Natural killer cell (primary cell): ENCODE measurements at regions not wholly inside any gene's neighbourhood (a gene's known extent, or its start where the extent isn't known, plus 50 kb on each side); places are given as distances from the start of the nearest gene placed in this dataset.

ENCODE experiments used
- ATAC-seq, 3 donors: fragments of 150-1000 bp in 2 of 3; fragments of 200-7000 bp in 1 of 3; cut with Tn5 transposase; 1 replicate in 1 of 3; 2 replicates in 2 of 3; pipeline ENCODE4 v1.10.0; 2021; ENCODE audit warnings: mild to moderate bottlenecking in 2 of 3, moderate library complexity in 2 of 3
- DNase-seq, 2 donors: peaks; one replicate each; pipeline versions ENCODE4 v3.0.0 to v3.0.0-alpha.2; 2013 to 2021; ENCODE audit warnings: mixed read lengths in 1 of 2
- H3K27ac ChIP-seq: one replicate; pipeline ENCODE4 v1.5.1; 2013; ENCODE audit warnings: mild to moderate bottlenecking, low read length
- H3K27me3 ChIP-seq: one replicate; pipeline ENCODE4 v1.6.1; 2013; ENCODE audit warnings: low read length; ENCODE audit not compliant: control insufficient read depth, insufficient read depth
- H3K36me3 ChIP-seq: one replicate; pipeline ENCODE4 v1.6.1; 2013; ENCODE audit warnings: low read length; ENCODE audit not compliant: control insufficient read depth, insufficient read depth
- H3K4me1 ChIP-seq: one replicate; pipeline ENCODE4 v1.6.1; 2013; ENCODE audit warnings: low read length; ENCODE audit not compliant: control insufficient read depth, insufficient read depth
- H3K4me3 ChIP-seq: one replicate; pipeline ENCODE4 v1.5.1; 2013; ENCODE audit warnings: low read length
- H3K9me3 ChIP-seq: one replicate; pipeline ENCODE4 v1.6.1; 2013; ENCODE audit warnings: low read length; ENCODE audit not compliant: control insufficient read depth, insufficient read depth
- H3K27ac Mint-ChIP-seq, 2 donors: one replicate each; pipeline ENCODE4 v1.8.0; 2022; ENCODE audit warnings: mild to moderate bottlenecking in 2 of 2, mixed read lengths in 2 of 2, moderate library complexity in 1 of 2
- H3K27me3 Mint-ChIP-seq, 2 donors: one replicate each; pipeline ENCODE4 v1.8.0; 2022; ENCODE audit warnings: low read depth in 2 of 2, mixed read lengths in 2 of 2
- H3K36me3 Mint-ChIP-seq: one replicate; pipeline ENCODE4 v1.8.0; 2022; ENCODE audit warnings: mixed read lengths
- H3K4me1 Mint-ChIP-seq, 2 donors: one replicate each; pipeline ENCODE4 v1.8.0; 2022; ENCODE audit warnings: mixed read lengths in 2 of 2
- H3K4me3 Mint-ChIP-seq: one replicate; pipeline ENCODE4 v1.8.0; 2022; ENCODE audit warnings: mild to moderate bottlenecking, moderate library complexity, mixed read lengths
- H3K9me3 Mint-ChIP-seq, 2 donors: one replicate each; pipeline ENCODE4 v1.8.0; 2022; ENCODE audit warnings: mixed read lengths in 2 of 2
- CTCF ChIP-seq: fragments of 200-600 bp; IDR thresholded peaks from one replicate; pipeline ENCODE4 v1.8.0; 2022; ENCODE audit warnings: antibody characterized with exemption
- WGBS: methylation state at CpG from one replicate; pipeline ENCODE4 v1.1.7; 2013; ENCODE audit warnings: missing lambda C conversion rate; ENCODE audit not compliant: insufficient coverage; 5-methylcytosine and 5-hydroxymethylcytosine counted together
- intact Hi-C: fragments of 100-400 bp; cut with micrococcal nuclease; formaldehyde crosslinking; loops from one replicate; pipeline ENCODE4 v1.14.2; 2022

- DNase-seq (no peak), ATAC-seq (no peak)
- WGBS = 64% methylated on average over 2 of the region's 3 CpGs
- intact Hi-C loops = no loop called here
- H3K4me1 Mint-ChIP-seq = no peaks in the 10 kb centered on the region
- H3K4me1 ChIP-seq = no peaks in the 10 kb centered on the region
- peaks cover 4 to 6% of the 10 kb centered on the region in 2 donors for H3K27me3 Mint-ChIP-seq
- H3K36me3 ChIP-seq = no peaks in the 10 kb centered on the region
- no peak overlapping the region for H3K4me3 ChIP-seq
- H3K27ac Mint-ChIP-seq = no peak overlapping the region
- no peak overlapping the region for H3K4me3 Mint-ChIP-seq
- H3K27ac ChIP-seq = no peak overlapping the region
- H3K9me3 ChIP-seq = no peaks in the 10 kb centered on the region
- H3K9me3 Mint-ChIP-seq = no peaks in the 10 kb centered on the region
- no peaks in the 10 kb centered on the region for H3K27me3 ChIP-seq
- no peaks in the 10 kb centered on the region for H3K36me3 Mint-ChIP-seq
- TF ChIP-seq CTCF = no peak
These were observed 176.6 kb upstream of the DAB1 start for GRCh38 chr1:57600424-57600823.

GRCh38 chr1:57599236-57599994 is 175.6 kb upstream of the DAB1 start:
- Histone ChIP-seq H3K36me3 (no peaks in the 10 kb centered on the region), H3K4me3 (no peak overlapping the region), H3K4me1 (no peaks in the 10 kb centered on the region), H3K27ac (no peak overlapping the region), H3K9me3 (no peaks in the 10 kb centered on the region), H3K27me3 (no peaks in the 10 kb centered on the region)
- intact Hi-C loops = no loop called here
- no peaks in the 10 kb centered on the region for H3K9me3 Mint-ChIP-seq
- DNase-seq (no peak), ATAC-seq (no peak)
- peaks cover 0 to 2% of the 10 kb centered on the region in 2 donors for H3K27me3 Mint-ChIP-seq
- no peak for TF ChIP-seq CTCF
- H3K4me3 Mint-ChIP-seq = no peak overlapping the region
- no peak overlapping the region for H3K27ac Mint-ChIP-seq
- 65% methylated on average over 8 of the region's 8 CpGs for WGBS
- no peaks in the 10 kb centered on the region for H3K4me1 Mint-ChIP-seq
- H3K36me3 Mint-ChIP-seq = no peaks in the 10 kb centered on the region

- no peak for DNase-seq
- intact Hi-C loops = no loop called here
- no peak for ATAC-seq
These were observed 173.2 kb upstream of the DAB1 start for GRCh38 chr1:57597036-57597435.

More at GRCh38 chr1:57597036-57597435, 173.2 kb upstream of the DAB1 start:
- Mint-ChIP-seq H3K4me3 (no peak overlapping the region), H3K36me3 (no peaks in the 10 kb centered on the region), H3K27ac (no peak overlapping the region), H3K9me3 (no peaks in the 10 kb centered on the region), H3K27me3 (peaks cover 0 to 4% of the 10 kb centered on the region in 2 donors), H3K4me1 (no peaks in the 10 kb centered on the region)
- WGBS = 88% methylated on average over 4 of the region's 4 CpGs
- Histone ChIP-seq H3K4me1 (no peaks in the 10 kb centered on the region), H3K27me3 (no peaks in the 10 kb centered on the region), H3K4me3 (no peak overlapping the region), H3K9me3 (no peaks in the 10 kb centered on the region), H3K36me3 (no peaks in the 10 kb centered on the region), H3K27ac (no peak overlapping the region)
- TF ChIP-seq CTCF = no peak
